ENCODE measurements at regions not wholly inside any gene's neighbourhood (a gene's known extent, or its start where the extent isn't known, plus 50 kb on each side); places are given as distances from the start of the nearest gene placed in this dataset.

- DNase-seq, result no peak
- no peaks in the 10 kb centered on the region for H3K27me3 ChIP-seq
- H3K9me3 ChIP-seq, result no peaks in the 10 kb centered on the region
- TF ChIP-seq CTCF (IDR thresholded peaks at IDR 0.05; ENCODE audit: low read depth, low read length), result no peak
- no peak overlapping the region for H3K4me3 ChIP-seq (ENCODE audit: low read depth, low read length)
- H3K4me1 ChIP-seq, result no peaks in the 10 kb centered on the region
- no peaks in the 10 kb centered on the region for H3K36me3 ChIP-seq
Observed at GRCh38 chr1:72635719-72636118, 353.4 kb upstream of the NEGR1 start.

GRCh38 chr1:72634946-72635345, 352.6 kb upstream of the NEGR1 start:
- no peaks in the 10 kb centered on the region for H3K27me3 ChIP-seq
- H3K36me3 ChIP-seq, result no peaks in the 10 kb centered on the region
- H3K9me3 ChIP-seq, result no peaks in the 10 kb centered on the region
- TF ChIP-seq CTCF (IDR thresholded peaks at IDR 0.05; ENCODE audit: low read depth, low read length), result no peak
- no peak for DNase-seq
- H3K4me3 ChIP-seq (ENCODE audit: low read depth, low read length), result no peak overlapping the region
- no peaks in the 10 kb centered on the region for H3K4me1 ChIP-seq

GRCh38 chr1:72631449-72631848, 349.1 kb upstream of the NEGR1 start:
- no peaks in the 10 kb centered on the region for H3K4me1 ChIP-seq
- no peaks in the 10 kb centered on the region for H3K36me3 ChIP-seq
- no peaks in the 10 kb centered on the region for H3K27me3 ChIP-seq
- no peak for DNase-seq
- H3K4me3 ChIP-seq (ENCODE audit: low read depth, low read length), result no peak overlapping the region
- no peak for TF ChIP-seq CTCF (IDR thresholded peaks at IDR 0.05; ENCODE audit: low read depth, low read length)
- no peaks in the 10 kb centered on the region for H3K9me3 ChIP-seq

- H3K9me3 ChIP-seq, result no peaks in the 10 kb centered on the region
- no peaks in the 10 kb centered on the region for H3K4me1 ChIP-seq
- H3K27me3 ChIP-seq, result no peaks in the 10 kb centered on the region
- no peak overlapping the region for H3K4me3 ChIP-seq (ENCODE audit: low read depth, low read length)
- no peaks in the 10 kb centered on the region for H3K36me3 ChIP-seq
- DNase-seq, result no peak
- TF ChIP-seq CTCF (IDR thresholded peaks at IDR 0.05; ENCODE audit: low read depth, low read length), result peak; percentile 50
Observed at GRCh38 chr1:72623299-72623708, 341.0 kb upstream of the NEGR1 start.

GRCh38 chr1:72620453-72620852, 338.1 kb upstream of the NEGR1 start:
- no peak for DNase-seq
- no peaks in the 10 kb centered on the region for H3K27me3 ChIP-seq
- H3K9me3 ChIP-seq, result no peaks in the 10 kb centered on the region
- TF ChIP-seq CTCF (IDR thresholded peaks at IDR 0.05; ENCODE audit: low read depth, low read length), result no peak
- H3K4me1 ChIP-seq, result no peaks in the 10 kb centered on the region
- no peak overlapping the region for H3K4me3 ChIP-seq (ENCODE audit: low read depth, low read length)
- H3K36me3 ChIP-seq, result no peaks in the 10 kb centered on the region

GRCh38 chr1:72606216-72606810, 324.0 kb upstream of the NEGR1 start:
- no peaks in the 10 kb centered on the region for H3K4me1 ChIP-seq
- TF ChIP-seq CTCF (IDR thresholded peaks at IDR 0.05; ENCODE audit: low read depth, low read length), result no peak
- H3K36me3 ChIP-seq, result no peaks in the 10 kb centered on the region
- no peak overlapping the region for H3K4me3 ChIP-seq (ENCODE audit: low read depth, low read length)
- no peak for DNase-seq
- H3K27me3 ChIP-seq, result no peaks in the 10 kb centered on the region
- H3K9me3 ChIP-seq, result no peaks in the 10 kb centered on the region
